ENCODE measurements at regions not wholly inside any gene's neighbourhood (a gene's known extent, or its start where the extent isn't known, plus 50 kb on each side); places are given as distances from the start of the nearest gene placed in this dataset.

DNA sequence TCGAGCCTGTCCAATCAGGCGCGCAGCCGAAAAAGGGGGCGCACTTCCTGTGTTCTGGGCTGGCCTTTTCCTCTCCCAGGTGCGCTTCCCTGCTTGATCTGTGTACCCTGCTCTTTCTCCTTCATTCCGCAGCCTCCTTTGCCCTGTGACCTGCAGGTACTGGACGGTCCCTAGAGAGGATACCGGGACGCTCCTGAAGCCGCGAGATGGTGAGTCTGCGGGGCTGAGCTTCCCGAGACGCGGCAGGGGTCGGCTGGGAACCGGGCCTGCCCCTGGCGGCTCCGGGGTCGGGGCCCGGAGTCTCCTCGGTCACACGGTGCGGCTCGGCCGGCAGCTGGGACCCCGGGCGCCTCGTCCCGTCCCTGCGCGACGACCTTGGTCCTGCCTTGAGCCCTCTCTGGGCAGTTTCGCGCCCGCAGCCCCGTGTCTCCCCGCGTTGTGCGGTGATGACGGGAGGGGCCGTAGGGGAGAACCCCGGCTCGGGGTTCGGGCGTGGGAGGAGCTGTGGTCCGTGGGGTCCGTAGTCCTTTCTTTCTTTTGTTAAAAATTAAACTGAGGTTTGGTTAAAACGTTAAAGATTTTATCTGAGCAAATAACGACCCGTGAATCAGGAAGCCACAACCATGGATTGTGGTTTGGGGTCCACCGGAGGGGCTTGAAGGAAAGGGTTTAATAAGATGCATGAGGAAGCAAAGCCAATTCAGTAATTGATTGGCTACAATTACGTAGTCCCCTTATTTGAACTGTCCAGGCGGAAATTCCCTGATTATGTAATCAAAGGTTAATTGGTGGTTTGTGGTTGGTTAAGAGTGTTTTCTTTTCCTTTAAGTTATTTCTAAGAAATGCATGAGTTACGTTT is 172.8 kb upstream of the ZNF267 start:
- TF ChIP-seq CTCF (IDR thresholded peaks at IDR 0.05) (peak in 1 of 6 experiments; percentile 13), POLR2A (IDR thresholded peaks at IDR 0.05) (peak in 1 of 2 donors; percentile 71)

Data from thyroid gland (tissue), 4 donors.